B cell (primary cell): ENCODE measurements at regions not wholly inside any gene's neighbourhood (a gene's known extent, or its start where the extent isn't known, plus 50 kb on each side); places are given as distances from the start of the nearest gene placed in this dataset.

Experiments
- EZH2 ChIP-seq: IDR thresholded peaks from 2 replicates; pipeline ENCODE4 v1.6.1; 2012; ENCODE audit warnings: borderline replicate concordance, low read depth, mild to moderate bottlenecking, moderate library complexity, low read length; ENCODE audit not compliant: insufficient read depth, poor library complexity, severe bottlenecking
- TF ChIP-seq, protein P1 (sequence below): fragments of 200-600 bp; IDR thresholded peaks from one replicate; pipeline ENCODE4 v1.8.0; 2022; ENCODE audit warnings: antibody characterized with exemption, mild to moderate bottlenecking

DNA sequence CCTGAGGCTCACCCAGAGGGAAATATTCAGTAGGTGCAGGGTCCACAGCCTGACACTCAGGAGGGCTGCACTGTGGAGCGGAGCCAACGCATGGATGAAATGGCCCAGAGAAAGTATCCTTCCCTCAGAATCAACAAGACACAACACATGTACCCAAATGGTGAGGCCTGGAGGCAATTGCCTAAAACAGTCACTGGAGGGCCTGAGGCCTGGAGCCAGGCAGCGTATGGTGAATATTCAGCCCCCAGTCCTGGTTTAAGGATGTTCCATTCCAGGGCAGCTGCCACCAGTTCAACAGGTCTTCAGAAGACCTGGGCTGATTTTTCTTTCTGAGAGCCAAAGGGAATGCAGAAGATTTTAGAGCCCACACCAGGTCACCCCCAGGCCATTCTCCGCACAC is 264.8 kb downstream of the INSC start:
- TF ChIP-seq, protein P1, sequence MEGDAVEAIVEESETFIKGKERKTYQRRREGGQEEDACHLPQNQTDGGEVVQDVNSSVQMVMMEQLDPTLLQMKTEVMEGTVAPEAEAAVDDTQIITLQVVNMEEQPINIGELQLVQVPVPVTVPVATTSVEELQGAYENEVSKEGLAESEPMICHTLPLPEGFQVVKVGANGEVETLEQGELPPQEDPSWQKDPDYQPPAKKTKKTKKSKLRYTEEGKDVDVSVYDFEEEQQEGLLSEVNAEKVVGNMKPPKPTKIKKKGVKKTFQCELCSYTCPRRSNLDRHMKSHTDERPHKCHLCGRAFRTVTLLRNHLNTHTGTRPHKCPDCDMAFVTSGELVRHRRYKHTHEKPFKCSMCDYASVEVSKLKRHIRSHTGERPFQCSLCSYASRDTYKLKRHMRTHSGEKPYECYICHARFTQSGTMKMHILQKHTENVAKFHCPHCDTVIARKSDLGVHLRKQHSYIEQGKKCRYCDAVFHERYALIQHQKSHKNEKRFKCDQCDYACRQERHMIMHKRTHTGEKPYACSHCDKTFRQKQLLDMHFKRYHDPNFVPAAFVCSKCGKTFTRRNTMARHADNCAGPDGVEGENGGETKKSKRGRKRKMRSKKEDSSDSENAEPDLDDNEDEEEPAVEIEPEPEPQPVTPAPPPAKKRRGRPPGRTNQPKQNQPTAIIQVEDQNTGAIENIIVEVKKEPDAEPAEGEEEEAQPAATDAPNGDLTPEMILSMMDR: no peak
- no peak for TF ChIP-seq EZH2
